Peyer's patch (tissue), 4 donors: ENCODE measurements at regions not wholly inside any gene's neighbourhood (a gene's known extent, or its start where the extent isn't known, plus 50 kb on each side); places are given as distances from the start of the nearest gene placed in this dataset.

ENCODE experiments used
- CTCF ChIP-seq, 6 experiments: fragments of 450-650 bp in 4 of 6; fragments of 200-600 bp in 2 of 6; sonication (generic) in 1 of 6; IDR thresholded peaks; one replicate each; pipeline ENCODE4 v1.5.1; 2017 to 2019; ENCODE audit warnings: antibody characterized with exemption in 6 of 6, mild to moderate bottlenecking in 3 of 6, moderate library complexity in 1 of 6
- POLR2A ChIP-seq, 2 donors: fragments of 450-650 bp; IDR thresholded peaks; one replicate each; pipeline ENCODE4 v1.5.1; 2017; ENCODE audit warnings: antibody characterized with exemption in 2 of 2, mild to moderate bottlenecking in 2 of 2, moderate library complexity in 2 of 2

- TF ChIP-seq CTCF (IDR thresholded peaks at IDR 0.05) = no peak
- TF ChIP-seq POLR2A (IDR thresholded peaks at IDR 0.05) = no peak
Observed at GRCh38 chr1:30378991-30379581, 344.3 kb downstream of the MATN1 start.
